OCI-LY3 (cell line): ENCODE measurements at regions not wholly inside any gene's neighbourhood (a gene's known extent, or its start where the extent isn't known, plus 50 kb on each side); places are given as distances from the start of the nearest gene placed in this dataset.

ENCODE experiments used
- CTCF ChIP-seq: fragments of 200-600, 300-600 bp; sonication (generic); IDR thresholded peaks from 2 replicates; pipeline ENCODE4 v1.5.1; 2014; ENCODE audit warnings: antibody characterized with exemption, low read length, low read depth
- EZH2phosphoT487 ChIP-seq: fragments of 200-600 bp; shearing (Covaris generic); IDR thresholded peaks from 2 replicates; pipeline ENCODE4 v1.6.1; 2018; ENCODE audit warnings: antibody characterized with exemption, mixed run types, low read depth

GRCh38 chr5:38639377-38640358 is 83.2 kb upstream of the LIFR start:
- no peak for TF ChIP-seq EZH2phosphoT487
- no peak for TF ChIP-seq CTCF
